Uterus (tissue), 2 donors: ENCODE measurements at regions not wholly inside any gene's neighbourhood (a gene's known extent, or its start where the extent isn't known, plus 50 kb on each side); places are given as distances from the start of the nearest gene placed in this dataset.

Source experiments
- CTCF ChIP-seq, 4 experiments: fragments of 200-600 bp in 2 of 4; fragments of 450-650 bp in 2 of 4; sonication (generic) in 2 of 4; IDR thresholded peaks; one replicate each; pipeline ENCODE4 v1.5.1; 2016 to 2019; ENCODE audit warnings: antibody characterized with exemption in 4 of 4, mild to moderate bottlenecking in 2 of 4, moderate library complexity in 1 of 4
- POLR2A ChIP-seq, 2 donors: fragments of 450-650 bp; IDR thresholded peaks; one replicate each; pipeline ENCODE4 v1.6.1; 2016; ENCODE audit warnings: antibody characterized with exemption in 2 of 2, mild to moderate bottlenecking in 1 of 2, moderate library complexity in 1 of 2

GRCh38 chr6:100236389-100236788, 228.3 kb downstream of the SIM1 start:
- no peak for TF ChIP-seq CTCF (IDR thresholded peaks at IDR 0.05)
- TF ChIP-seq POLR2A (IDR thresholded peaks at IDR 0.05), result no peak
